ENCODE measurements at regions not wholly inside any gene's neighbourhood (a gene's known extent, or its start where the extent isn't known, plus 50 kb on each side); places are given as distances from the start of the nearest gene placed in this dataset.
"Not testable (repeated sequence)": the region's sequence is repeated elsewhere in the genome, so short reads cannot be mapped to it uniquely, and the experiment has no call there.

DNA sequence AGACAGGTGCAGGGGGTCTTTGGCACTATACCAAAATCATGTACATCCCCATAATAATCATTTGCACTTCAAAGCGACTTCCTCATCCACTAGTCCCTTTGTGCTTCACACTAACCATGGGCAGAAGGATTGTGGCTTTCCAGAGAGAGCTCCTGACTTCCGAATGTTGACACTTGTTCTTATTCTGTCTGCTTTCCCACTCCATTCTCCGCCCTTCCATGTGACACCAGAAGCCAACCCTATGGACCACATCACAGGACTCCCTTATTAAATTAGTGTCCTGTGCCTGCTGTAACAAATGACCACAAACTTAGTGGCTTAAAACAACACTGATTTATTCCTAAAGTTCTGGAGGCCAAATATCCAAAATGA lies 91.6 kb downstream of the CMC2 start:
- no peak for DNase-seq (ENCODE audit: low spot score)

- no peak for DNase-seq (ENCODE audit: low spot score)
Measured at GRCh38 chr16:80914379-80915078, 92.2 kb downstream of the CMC2 start.

DNA sequence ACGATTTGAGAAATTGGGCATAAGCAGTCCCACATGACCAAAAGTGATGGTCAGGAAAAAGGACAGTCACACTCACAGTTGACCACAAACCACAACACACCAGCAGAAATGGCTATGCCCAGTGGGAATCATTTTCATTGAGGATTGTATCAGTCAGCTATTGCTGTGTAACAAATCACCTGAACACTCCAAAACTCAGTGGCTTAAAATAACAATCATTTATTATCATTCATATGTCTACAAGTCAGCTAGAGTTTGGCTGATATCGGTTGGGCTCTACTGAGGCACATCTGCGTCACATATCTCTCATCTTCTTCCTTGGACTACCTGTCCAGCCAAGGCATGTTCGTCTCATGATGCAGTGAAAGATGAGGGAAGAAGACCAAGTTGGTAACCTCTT lies 93.3 kb downstream of the CMC2 start:
- DNase-seq (ENCODE audit: low spot score) = no peak

DNA sequence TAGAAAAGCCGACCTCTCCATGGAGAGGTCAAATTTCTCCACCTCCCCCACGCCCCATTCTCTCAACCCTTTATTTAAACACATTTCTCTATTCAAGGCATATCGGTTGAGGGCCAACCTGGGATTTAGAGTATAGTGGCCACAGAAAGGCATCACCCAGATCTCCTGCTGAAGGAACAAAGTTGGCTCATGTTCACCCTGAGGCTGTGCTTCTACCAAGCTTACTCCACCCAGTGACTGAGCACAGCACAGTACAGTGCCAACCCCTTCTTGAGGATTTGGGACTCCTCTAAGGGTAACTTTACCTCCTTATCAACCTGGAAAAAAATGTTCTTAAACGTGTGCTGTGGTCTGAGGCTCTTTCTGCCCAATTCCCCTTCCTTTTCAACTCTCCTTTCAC lies 94.0 kb downstream of the CMC2 start:
- no peak for DNase-seq (ENCODE audit: low spot score)

DNA sequence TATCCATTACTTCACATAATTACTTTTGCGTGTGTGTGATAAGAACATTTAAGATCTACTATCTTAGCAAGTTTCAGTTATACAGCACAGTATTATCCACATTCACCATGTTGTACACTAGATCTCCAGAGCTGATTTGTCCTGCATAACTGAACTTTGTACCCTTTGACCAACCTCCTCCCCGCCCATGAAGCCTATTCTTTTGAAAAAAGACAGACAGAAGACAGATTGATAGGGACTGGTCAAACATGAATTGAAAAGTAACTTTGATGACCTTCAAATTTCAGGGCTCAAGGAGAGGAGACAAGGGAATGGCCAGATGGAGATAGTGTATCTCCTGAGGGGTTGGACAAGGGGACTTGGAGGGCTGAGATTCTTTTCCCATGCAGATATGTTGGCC lies 96.3 kb downstream of the CMC2 start:
- no peak for DNase-seq (ENCODE audit: low spot score)

DNA sequence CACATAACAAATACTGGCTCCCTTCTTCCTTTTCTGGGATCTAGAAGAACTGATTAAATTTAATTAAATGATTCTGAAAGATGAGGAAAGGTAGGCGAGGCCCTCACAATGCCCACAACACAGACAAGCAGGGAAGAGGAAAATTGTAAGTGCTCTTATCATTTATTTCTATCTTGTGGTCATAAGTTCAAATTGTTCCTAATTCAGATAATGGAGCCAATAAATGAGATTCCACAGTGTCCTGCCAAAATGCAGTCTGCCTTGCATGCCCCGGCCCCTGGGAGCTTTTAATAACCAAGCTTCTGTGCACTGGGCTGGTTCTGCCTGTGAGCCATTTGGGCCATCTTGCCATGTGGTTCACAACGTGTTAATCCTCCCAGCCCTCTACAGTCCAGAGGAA lies 97.0 kb downstream of the CMC2 start:
- no peak for DNase-seq (ENCODE audit: low spot score)

DNA sequence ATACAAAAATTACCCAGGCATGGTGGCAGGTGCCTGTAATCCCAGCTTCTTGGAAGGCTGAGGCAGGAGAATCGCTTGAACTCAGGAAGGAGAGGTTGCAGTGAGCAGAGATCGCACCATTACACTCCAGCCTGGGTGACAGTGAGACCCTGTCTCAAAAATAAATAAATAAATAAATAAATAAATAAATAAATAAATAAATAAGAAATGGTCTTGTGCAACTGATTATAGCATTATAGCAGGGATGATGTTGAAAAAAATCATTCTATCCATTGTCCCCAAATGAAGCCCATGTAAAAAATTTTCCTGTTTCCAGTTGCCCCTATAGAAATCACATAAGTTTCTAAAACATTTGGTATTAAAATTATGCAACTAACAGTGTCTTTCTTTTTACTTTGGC lies 100.5 kb downstream of the CMC2 start:
- not testable (repeated sequence) for DNase-seq (ENCODE audit: low spot score)

- no peak for DNase-seq (ENCODE audit: low spot score)
Measured at GRCh38 chr16:80903616-80904015, 99.2 kb upstream of the CDYL2 start.

GRCh38 chr16:80902306-80903110 lies 98.1 kb upstream of the CDYL2 start:
- DNase-seq (ENCODE audit: low spot score) = no peak

DNA sequence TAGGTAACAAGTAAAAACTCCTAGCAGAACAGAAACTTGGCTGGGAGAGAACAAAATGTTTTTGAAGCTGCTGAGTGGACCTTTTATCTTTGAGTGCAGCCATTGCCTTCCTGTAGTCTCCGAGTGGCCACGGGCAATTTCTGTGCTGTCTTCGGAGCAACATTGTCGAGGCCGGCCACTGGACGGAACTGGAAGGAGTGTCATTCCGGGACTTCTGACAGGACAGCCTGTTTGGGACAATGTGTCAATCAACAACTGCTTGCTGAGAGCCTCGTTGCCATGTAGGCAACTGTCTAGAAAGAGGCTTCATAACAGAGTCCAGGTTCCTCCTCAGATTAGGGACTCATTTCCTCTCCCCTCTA lies 96.2 kb upstream of the CDYL2 start:
- DNase-seq (ENCODE audit: low spot score) = no peak

GRCh38 chr16:80899809-80900592 lies 95.6 kb upstream of the CDYL2 start:
- peak; percentile 64 for DNase-seq (ENCODE audit: low spot score)

- no peak for DNase-seq (ENCODE audit: low spot score)
Measured at GRCh38 chr16:80896776-80897175, 92.4 kb upstream of the CDYL2 start.

- no peak for DNase-seq (ENCODE audit: low spot score)
Measured at GRCh38 chr16:80894091-80894490, 89.7 kb upstream of the CDYL2 start.

DNA sequence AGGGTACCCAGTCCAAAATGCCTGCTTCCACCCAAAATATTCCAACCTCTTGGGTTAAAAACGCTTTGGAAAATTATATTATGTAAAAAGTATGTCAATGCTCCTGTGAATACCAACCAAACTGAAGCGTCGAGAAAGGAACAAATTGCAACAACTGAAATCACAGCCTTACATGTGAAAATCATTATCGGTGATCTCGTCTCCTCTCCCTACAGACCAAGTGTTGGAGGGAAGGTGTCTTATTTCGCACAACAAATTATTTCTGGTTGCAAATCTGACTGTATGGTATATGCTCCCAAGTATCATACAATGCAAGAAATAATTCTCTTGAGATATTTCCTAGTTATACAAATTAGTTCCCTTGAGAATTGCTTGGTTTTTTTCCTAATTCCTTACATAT lies 89.3 kb upstream of the CDYL2 start:
- DNase-seq (ENCODE audit: low spot score) = no peak

DNA sequence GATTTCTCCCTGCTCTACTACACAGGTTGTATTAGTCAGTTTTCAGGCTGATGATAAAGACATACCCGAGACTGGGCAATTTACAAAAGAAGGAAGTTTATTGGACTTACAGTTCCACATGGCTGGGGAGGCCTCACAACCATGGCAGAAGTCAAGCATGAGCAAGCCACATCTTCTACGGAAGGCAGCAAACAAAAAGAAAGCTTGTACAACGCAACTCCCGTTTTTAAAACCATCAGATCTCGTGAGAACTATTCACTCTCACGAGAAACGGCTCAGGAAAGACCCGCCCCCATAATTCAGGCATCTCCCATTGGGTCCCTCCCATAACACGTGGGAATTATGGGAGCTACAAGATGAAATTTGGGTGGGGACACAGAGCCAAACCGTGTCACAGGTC lies 88.0 kb upstream of the CDYL2 start:
- DNase-seq (ENCODE audit: low spot score) = not testable (repeated sequence)

GRCh38 chr16:80889779-80890359 lies 85.5 kb upstream of the CDYL2 start:
- no peak for DNase-seq (ENCODE audit: low spot score)

- no peak for DNase-seq (ENCODE audit: low spot score)
Measured at GRCh38 chr16:80887062-80887461, 82.7 kb upstream of the CDYL2 start.

GRCh38 chr16:80883816-80884215 lies 79.4 kb upstream of the CDYL2 start:
- no peak for DNase-seq (ENCODE audit: low spot score)

DNA sequence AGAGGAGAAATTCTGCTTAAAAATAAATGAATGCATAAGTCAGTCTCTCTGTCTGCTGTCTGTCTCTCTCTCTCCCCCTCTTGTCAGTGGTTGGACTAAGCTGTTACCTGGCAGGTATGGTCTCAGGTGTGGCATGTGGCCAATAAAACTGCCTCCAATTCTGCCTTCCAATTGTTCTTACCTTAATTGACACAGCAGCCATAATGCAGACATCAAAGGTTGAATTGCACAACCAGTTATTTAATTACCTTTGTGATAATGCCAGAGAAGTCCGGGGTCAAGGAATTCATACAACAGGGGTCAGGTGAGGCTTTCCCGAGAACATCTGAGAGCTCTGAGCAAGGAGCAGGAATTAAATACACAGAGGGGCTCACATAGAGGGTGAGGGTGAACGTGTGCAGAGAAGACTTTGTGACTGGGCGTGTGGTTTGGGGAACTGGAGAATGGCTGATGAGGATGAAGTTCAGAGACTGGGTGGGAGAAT lies 78.8 kb upstream of the CDYL2 start:
- DNase-seq (ENCODE audit: low spot score) = no peak

GRCh38 chr16:80875616-80876015 lies 71.2 kb upstream of the CDYL2 start:
- DNase-seq (ENCODE audit: low spot score) = no peak

DNA sequence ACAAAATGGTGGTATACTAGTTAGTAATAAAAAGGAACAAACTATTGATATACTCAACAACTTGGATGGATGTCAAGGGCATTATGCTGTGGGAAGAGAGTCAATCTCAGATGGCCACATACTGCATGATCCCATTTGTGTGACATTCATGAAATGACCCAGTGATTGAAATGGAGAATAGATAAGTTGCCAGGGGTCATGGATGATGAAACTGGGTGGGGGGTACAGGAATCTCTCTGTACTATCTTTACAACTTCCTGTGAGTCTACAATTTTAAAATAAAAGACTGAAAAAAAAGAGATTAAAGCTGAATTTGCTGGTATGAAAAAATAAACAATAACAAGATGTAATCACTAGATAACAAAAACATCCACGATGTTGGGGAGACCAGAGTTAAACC lies 70.5 kb upstream of the CDYL2 start:
- no peak for DNase-seq (ENCODE audit: low spot score)

- DNase-seq (ENCODE audit: low spot score) = no peak
Measured at GRCh38 chr16:80862160-80862705, 57.8 kb upstream of the CDYL2 start.
